ENCODE measurements at regions not wholly inside any gene's neighbourhood (a gene's known extent, or its start where the extent isn't known, plus 50 kb on each side); places are given as distances from the start of the nearest gene placed in this dataset.

GRCh38 chr4:124189545-124189944, 523.0 kb downstream of the ANKRD50 start:
- TF ChIP-seq POLR2A (IDR thresholded peaks at IDR 0.05) (no peak), CTCF (IDR thresholded peaks at IDR 0.05) (no peak), EP300 (IDR thresholded peaks at IDR 0.05) (no peak)
